ES-I3 (cell line): ENCODE measurements at regions not wholly inside any gene's neighbourhood (a gene's known extent, or its start where the extent isn't known, plus 50 kb on each side); places are given as distances from the start of the nearest gene placed in this dataset.

Experiments
- H3K36me3 ChIP-seq: 2 replicates; pipeline ENCODE4 v1.6.1; 2013; ENCODE audit warnings: mild to moderate bottlenecking, low read length, control low read depth, moderate library complexity; ENCODE audit not compliant: insufficient read depth
- H3K4me1 ChIP-seq: 2 replicates; pipeline ENCODE4 v1.6.1; 2013; ENCODE audit warnings: mild to moderate bottlenecking, control low read depth, low read length; ENCODE audit not compliant: insufficient read depth
- H3K9ac ChIP-seq: 2 replicates; pipeline ENCODE4 v1.6.1; 2013; ENCODE audit warnings: low read depth, mild to moderate bottlenecking, low read length, moderate library complexity
- H3K9me3 ChIP-seq: 2 replicates; pipeline ENCODE4 v1.6.1; 2013; ENCODE audit warnings: mild to moderate bottlenecking, low read length, moderate library complexity; ENCODE audit not compliant: control insufficient read depth, insufficient read depth

GRCh38 chr7:113464096-113464855, 345.9 kb upstream of the SMIM30 start:
- Histone ChIP-seq H3K9ac (no peak overlapping the region), H3K9me3 (no peaks in the 10 kb centered on the region), H3K4me1 (no peaks in the 10 kb centered on the region), H3K36me3 (no peaks in the 10 kb centered on the region)

GRCh38 chr7:113460067-113460466, 341.7 kb upstream of the SMIM30 start:
- no peaks in the 10 kb centered on the region for H3K9me3 ChIP-seq
- no peaks in the 10 kb centered on the region for H3K4me1 ChIP-seq
- H3K9ac ChIP-seq: no peak overlapping the region
- H3K36me3 ChIP-seq: no peaks in the 10 kb centered on the region

GRCh38 chr7:113456533-113456932, 338.2 kb upstream of the SMIM30 start:
- Histone ChIP-seq H3K9me3 (no peaks in the 10 kb centered on the region), H3K4me1 (no peaks in the 10 kb centered on the region), H3K36me3 (no peaks in the 10 kb centered on the region), H3K9ac (no peak overlapping the region)

- H3K36me3 ChIP-seq: no peaks in the 10 kb centered on the region
- no peaks in the 10 kb centered on the region for H3K9me3 ChIP-seq
- no peak overlapping the region for H3K9ac ChIP-seq
- no peaks in the 10 kb centered on the region for H3K4me1 ChIP-seq
These were observed 336.3 kb upstream of the SMIM30 start for GRCh38 chr7:113454597-113455169.

- Histone ChIP-seq H3K9me3 (no peaks in the 10 kb centered on the region), H3K9ac (no peak overlapping the region), H3K4me1 (no peaks in the 10 kb centered on the region), H3K36me3 (no peaks in the 10 kb centered on the region)
These were observed 333.9 kb upstream of the SMIM30 start for GRCh38 chr7:113452245-113452644.

- no peaks in the 10 kb centered on the region for H3K9me3 ChIP-seq
- no peak overlapping the region for H3K9ac ChIP-seq
- no peaks in the 10 kb centered on the region for H3K4me1 ChIP-seq
- no peaks in the 10 kb centered on the region for H3K36me3 ChIP-seq
These were observed 328.4 kb upstream of the SMIM30 start for GRCh38 chr7:113446791-113447190.

GRCh38 chr7:113446391-113446790, 328.0 kb upstream of the SMIM30 start:
- no peaks in the 10 kb centered on the region for H3K4me1 ChIP-seq
- no peaks in the 10 kb centered on the region for H3K9me3 ChIP-seq
- no peak overlapping the region for H3K9ac ChIP-seq
- H3K36me3 ChIP-seq: no peaks in the 10 kb centered on the region

GRCh38 chr7:113444261-113444660, 325.9 kb upstream of the SMIM30 start:
- Histone ChIP-seq H3K9ac (no peak overlapping the region), H3K9me3 (no peaks in the 10 kb centered on the region), H3K4me1 (no peaks in the 10 kb centered on the region), H3K36me3 (no peaks in the 10 kb centered on the region)

- H3K9ac ChIP-seq: no peak overlapping the region
- H3K36me3 ChIP-seq: no peaks in the 10 kb centered on the region
- H3K4me1 ChIP-seq: no peaks in the 10 kb centered on the region
- no peaks in the 10 kb centered on the region for H3K9me3 ChIP-seq
These were observed 321.8 kb upstream of the SMIM30 start for GRCh38 chr7:113440173-113440572.

- Histone ChIP-seq H3K9me3 (no peaks in the 10 kb centered on the region), H3K9ac (no peak overlapping the region), H3K36me3 (no peaks in the 10 kb centered on the region), H3K4me1 (no peaks in the 10 kb centered on the region)
These were observed 313.1 kb upstream of the SMIM30 start for GRCh38 chr7:113431406-113431805.

- Histone ChIP-seq H3K9me3 (no peaks in the 10 kb centered on the region), H3K36me3 (no peaks in the 10 kb centered on the region), H3K4me1 (no peaks in the 10 kb centered on the region), H3K9ac (no peak overlapping the region)
These were observed 305.9 kb upstream of the SMIM30 start for GRCh38 chr7:113424185-113424817.

- H3K9ac ChIP-seq: no peak overlapping the region
- H3K36me3 ChIP-seq: no peaks in the 10 kb centered on the region
- H3K9me3 ChIP-seq: no peaks in the 10 kb centered on the region
- no peaks in the 10 kb centered on the region for H3K4me1 ChIP-seq
These were observed 303.5 kb upstream of the SMIM30 start for GRCh38 chr7:113421696-113422330.

GRCh38 chr7:113414401-113415035, 296.2 kb upstream of the SMIM30 start:
- H3K4me1 ChIP-seq: no peaks in the 10 kb centered on the region
- no peaks in the 10 kb centered on the region for H3K9me3 ChIP-seq
- no peaks in the 10 kb centered on the region for H3K36me3 ChIP-seq
- H3K9ac ChIP-seq: no peak overlapping the region

GRCh38 chr7:113412410-113412809, 294.1 kb upstream of the SMIM30 start:
- H3K9ac ChIP-seq: no peak overlapping the region
- H3K4me1 ChIP-seq: peaks cover 5% of the 10 kb centered on the region; the same call in 1 of the 2 replicates
- H3K9me3 ChIP-seq: no peaks in the 10 kb centered on the region
- H3K36me3 ChIP-seq: no peaks in the 10 kb centered on the region
